ENCODE measurements at regions not wholly inside any gene's neighbourhood (a gene's known extent, or its start where the extent isn't known, plus 50 kb on each side); places are given as distances from the start of the nearest gene placed in this dataset.

DNA sequence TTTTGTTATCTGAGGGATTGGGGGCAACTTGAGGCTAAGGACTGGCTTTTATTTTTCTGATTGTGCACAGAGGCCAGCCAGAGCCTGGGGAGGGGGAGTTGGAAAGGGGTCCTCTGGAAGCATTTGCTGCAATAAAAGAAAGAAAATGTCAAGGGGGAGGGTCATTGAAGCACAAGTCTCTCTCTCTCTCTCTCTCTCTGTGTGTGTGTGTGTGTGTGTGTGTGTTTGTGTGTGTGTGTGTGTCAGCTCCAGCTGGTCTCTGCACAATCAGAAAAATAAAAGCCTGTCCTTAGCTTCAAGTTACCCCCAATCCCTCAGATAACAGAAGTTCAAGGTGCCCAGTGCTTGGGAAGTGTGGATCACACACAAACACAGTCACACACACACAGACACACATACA lies 52.1 kb upstream of the CCDC174 start (continued):
- TF ChIP-seq ZNF462 (CRISPR knock-in tag; IDR thresholded peaks at IDR 0.05) (no peak), NANOG (IDR thresholded peaks at IDR 0.05; ENCODE audit: borderline replicate concordance) (no peak), STAT1 (IDR thresholded peaks at IDR 0.05; ENCODE audit: unreplicated experiment) (no peak), JUNB (IDR thresholded peaks at IDR 0.05; ENCODE audit: unreplicated experiment) (no peak), EZH2 (IDR thresholded peaks at IDR 0.05; ENCODE audit: low read depth, unreplicated experiment) (no peak), CTCF (conservative IDR thresholded peaks at IDR 0.05; ENCODE audit: low read depth in 2 of 2) (no peak), EZH2phosphoT487 (IDR thresholded peaks at IDR 0.05; ENCODE audit: unreplicated experiment) (no peak), CREB1 (CRISPR knock-in tag; IDR thresholded peaks at IDR 0.05; ENCODE audit: low read depth) (no peak)

DNA sequence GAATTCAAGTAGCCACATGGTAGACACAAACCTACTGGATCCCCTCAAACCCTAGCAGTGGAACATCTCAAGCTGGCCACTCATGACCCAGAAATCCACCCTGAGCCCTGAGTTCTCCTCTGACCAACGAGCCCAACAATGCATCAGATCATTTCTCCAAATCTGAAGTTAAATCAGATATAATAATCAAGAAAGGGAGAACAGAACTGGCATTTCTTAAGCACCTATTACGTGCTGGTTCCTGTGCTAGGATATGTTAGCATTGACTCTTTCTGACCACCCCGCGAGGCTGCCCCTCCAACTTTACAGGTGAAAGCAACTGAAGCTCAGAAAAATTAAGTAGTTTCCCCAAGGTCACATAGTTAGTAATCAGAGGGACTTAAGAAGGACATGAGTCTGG lies 51.5 kb upstream of the CCDC174 start:
- H3K27ac Mint-ChIP-seq: no peak overlapping the region
- DNase-seq (ENCODE audit: low spot score) (no peak), ATAC-seq (no peak)
- Histone ChIP-seq H3K4me1 (ENCODE audit: insufficient read depth) (peaks cover 9% of the 10 kb centered on the region; the same call in 1 of the 2 replicates), H3K79me2 (replicated peaks; ENCODE audit: insufficient read depth) (0 out of 2 replicates have a peak, but pooled peaks cover 3% of the 10 kb centered on the region), H3K4me3 (no peak overlapping the region), H2AFZ (no peak overlapping the region), H3K4me2 (no peak overlapping the region), H3F3A (replicated peaks; ENCODE audit: low read depth) (no peaks in the 10 kb centered on the region), H3K27ac (ENCODE audit: low read depth) (no peak overlapping the region), H3K36me3 (ENCODE audit: insufficient read depth) (no peaks in the 10 kb centered on the region), H3K27me3 (ENCODE audit: insufficient read depth) (peaks cover 24% of the 10 kb centered on the region), H4K20me1 (replicated peaks; ENCODE audit: insufficient read depth) (peaks cover 7% of the 10 kb centered on the region; the same call in 1 of the 2 replicates), H3K9me2 (ENCODE audit: insufficient read depth) (no peaks in the 10 kb centered on the region)
- no peaks in the 10 kb centered on the region for H3K36me3 Mint-ChIP-seq (ENCODE audit: low read depth)
- peaks cover 17% of the 10 kb centered on the region for H3K4me1 Mint-ChIP-seq
- H3K9me3 Mint-ChIP-seq: no peaks in the 10 kb centered on the region; the same call in 2 of the 3 replicates
- peaks cover 21% of the 10 kb centered on the region for H3K27me3 Mint-ChIP-seq (ENCODE audit: insufficient read depth, low read depth, poor library complexity)
- H3K4me3 Mint-ChIP-seq: no peak overlapping the region
- no peak for TF ChIP-seq ZNF114 (CRISPR knock-in tag; IDR thresholded peaks at IDR 0.05)
- no peak for TF ChIP-seq EZH2 (IDR thresholded peaks at IDR 0.05; ENCODE audit: low read depth, unreplicated experiment)
- TF ChIP-seq JUNB (IDR thresholded peaks at IDR 0.05; ENCODE audit: unreplicated experiment): no peak
- TF ChIP-seq CREB1 (CRISPR knock-in tag; IDR thresholded peaks at IDR 0.05; ENCODE audit: low read depth): no peak
